RCC 7860 (cell line): ENCODE measurements at regions not wholly inside any gene's neighbourhood (a gene's known extent, or its start where the extent isn't known, plus 50 kb on each side); places are given as distances from the start of the nearest gene placed in this dataset.
A peak's percentile ranks its signal among the peaks of the same experiment; 100 is the strongest.

Experiments
- DNase-seq: peaks from one replicate; pipeline ENCODE4 v3.0.0-alpha.2; 2015; ENCODE audit warnings: low spot score
- FAIRE-seq: peaks from 2 replicates; lab custom pipeline; 2012; peaks lifted over from hg19 to GRCh38; lab: Jason Lieb, UNC

DNA sequence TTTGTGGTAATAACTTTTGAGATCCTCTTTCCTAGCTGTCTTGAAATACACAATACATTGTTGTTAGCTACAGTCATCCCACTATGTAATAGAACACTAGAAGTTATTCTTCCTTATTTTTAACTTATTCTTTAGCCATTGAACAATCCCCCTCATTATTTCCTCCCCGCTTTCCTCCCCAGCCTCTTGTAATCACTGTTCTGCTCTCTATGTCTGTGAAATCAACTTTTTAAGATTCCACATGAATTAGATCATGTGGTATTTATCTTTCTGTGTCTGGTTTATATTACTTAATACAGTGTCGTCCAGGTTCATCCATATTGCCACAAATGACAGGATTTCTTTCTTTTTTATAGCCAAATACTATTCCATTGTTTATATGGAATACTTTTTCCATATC, 72.9 kb downstream of the SLC10A2 start:
- DNase-seq, result no peak
- no peak for FAIRE-seq

DNA sequence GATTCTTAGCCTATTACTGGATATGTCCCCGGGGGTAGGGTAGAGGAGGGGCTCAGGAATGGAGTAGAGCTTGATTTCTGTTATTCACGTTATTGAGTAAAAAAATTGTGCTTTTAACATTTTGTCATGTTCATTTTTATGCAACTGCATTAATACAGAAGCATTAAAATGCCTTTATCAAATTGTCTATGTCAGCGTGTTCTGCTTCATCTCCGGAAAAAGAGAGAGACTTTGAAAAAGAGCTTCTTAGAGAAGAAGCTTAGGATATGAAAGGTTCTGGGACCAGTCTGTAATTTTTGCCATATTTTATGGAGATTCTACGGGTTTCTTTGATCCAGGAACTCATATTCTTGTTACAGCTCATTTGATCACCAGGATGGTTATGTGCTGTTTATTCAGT, 82.0 kb downstream of the SLC10A2 start:
- no peak for FAIRE-seq
- no peak for DNase-seq

DNA sequence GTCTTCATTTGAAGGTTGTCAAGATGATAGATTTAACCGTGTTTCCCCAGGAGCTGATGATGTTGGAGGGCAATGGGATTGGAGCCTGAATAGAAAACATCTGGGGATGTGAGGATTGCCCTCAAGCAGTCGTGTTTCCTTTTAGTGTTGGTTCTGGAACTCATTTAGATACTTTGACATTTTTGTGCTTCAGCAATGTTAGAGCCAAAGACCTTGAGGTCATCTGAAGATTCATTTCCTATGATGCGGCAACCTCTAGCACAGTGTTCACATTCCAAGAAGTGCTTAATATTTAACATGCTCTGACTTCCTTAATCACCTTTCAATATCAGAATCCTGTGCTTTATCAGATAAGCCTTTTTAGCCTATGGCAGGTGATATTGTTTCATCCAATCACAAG, 82.7 kb downstream of the SLC10A2 start:
- peak; percentile 74 for DNase-seq
- FAIRE-seq, result peak; percentile 84

DNA sequence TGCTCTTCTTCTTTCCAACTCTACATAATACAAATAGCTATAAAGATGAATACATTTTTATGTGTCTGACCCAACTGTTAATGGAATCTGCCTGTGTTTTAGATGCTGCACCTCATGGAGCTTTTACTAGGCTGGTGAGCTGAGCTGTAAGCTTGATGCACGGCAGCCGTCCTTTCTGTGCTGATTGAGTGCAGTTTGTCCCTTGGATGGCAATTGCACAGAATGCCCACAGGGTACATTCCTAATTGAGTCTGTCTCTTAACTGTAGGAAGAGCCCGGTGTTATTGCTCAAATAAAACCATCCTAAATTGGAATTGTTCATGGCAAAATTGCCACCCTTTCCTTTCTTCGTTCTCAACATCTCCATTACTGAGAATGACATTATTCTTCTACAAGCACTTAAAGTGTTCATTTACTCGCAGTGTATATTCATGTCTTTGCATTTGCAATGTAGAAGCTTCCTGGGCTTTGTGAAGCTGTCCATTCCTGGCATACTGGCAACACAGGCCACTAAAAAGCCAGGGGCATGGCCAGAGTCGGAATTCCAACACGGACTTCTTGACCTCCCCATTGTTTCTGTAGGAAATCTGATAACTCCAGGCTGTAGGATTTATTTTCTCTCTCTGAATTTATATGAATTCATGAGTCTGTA, 85.8 kb downstream of the SLC10A2 start:
- DNase-seq (no peak), FAIRE-seq (no peak)

DNA sequence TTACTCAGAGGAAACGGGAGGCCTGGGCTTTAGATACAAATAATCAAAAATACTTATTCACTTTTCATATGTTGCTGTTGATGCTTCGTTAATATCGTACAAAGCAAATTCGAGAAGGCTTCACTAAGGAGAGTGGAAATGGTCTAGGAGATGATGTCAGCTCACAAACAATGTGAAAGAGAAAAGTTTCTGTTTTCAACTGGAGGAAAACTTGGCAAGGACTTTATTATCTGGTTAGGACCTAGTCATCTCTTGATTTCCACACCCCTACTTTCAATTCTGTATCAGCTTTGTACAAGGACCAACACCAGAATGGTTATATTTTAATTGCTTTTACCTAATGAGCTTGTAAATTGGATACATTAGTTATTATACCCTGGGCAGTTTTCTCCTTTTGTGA, 88.0 kb downstream of the SLC10A2 start:
- DNase-seq (no peak), FAIRE-seq (no peak)

DNA sequence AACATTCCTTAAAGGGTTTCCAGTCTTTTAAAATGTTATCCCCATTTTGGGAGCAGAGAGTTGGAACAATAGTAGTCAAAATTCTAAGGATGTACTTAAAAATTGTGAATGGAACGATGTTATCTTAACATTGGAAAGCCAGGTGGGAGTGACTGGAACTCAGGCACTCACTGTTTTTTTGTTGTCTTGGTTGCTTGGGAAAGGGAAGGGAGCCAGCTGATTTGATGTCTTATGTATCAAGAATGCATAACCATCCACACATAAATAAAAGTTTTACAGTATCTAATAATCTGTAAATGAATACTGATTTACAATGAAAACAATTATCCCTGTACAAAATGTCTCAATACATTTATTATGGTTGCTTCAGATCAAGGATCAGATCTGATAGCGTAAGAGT, 88.7 kb downstream of the SLC10A2 start:
- FAIRE-seq, result no peak
- no peak for DNase-seq

DNA sequence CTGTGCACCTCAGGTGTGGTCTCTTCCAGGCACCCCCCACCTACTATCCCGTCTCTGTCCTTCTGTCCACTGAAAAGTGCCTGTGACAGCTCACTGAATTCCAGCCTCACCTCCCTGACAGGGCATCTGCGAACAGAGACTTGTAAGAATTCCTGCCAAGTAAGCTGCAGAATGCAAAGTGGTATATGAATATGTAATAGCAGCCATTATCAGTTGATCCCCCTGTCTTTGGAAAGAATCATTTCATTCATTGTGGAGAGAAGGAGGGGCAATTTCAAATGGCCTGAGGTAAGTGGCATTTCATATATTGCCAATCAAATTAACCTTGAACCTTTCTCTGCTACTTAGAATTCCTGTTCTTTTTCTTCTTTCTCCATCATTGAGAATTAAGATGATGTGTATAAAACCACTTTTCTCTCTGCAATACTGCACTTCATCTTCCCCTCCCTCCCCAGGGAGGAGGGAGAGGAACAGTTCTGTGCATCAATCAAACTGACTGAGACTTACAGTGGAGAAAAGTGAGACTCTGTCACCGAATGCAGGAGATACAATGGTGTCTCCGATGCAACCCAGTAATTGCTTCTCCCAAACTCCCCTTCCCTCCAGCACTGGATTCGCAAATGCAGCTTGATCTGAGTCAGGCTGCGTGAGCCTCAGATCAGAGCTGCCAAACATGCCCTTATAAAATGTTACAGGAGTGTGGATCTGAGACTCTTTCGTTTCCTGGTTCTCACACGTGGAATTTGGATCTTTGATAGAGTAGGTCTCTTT, 91.7 kb downstream of the SLC10A2 start:
- no peak for DNase-seq
- no peak for FAIRE-seq

DNA sequence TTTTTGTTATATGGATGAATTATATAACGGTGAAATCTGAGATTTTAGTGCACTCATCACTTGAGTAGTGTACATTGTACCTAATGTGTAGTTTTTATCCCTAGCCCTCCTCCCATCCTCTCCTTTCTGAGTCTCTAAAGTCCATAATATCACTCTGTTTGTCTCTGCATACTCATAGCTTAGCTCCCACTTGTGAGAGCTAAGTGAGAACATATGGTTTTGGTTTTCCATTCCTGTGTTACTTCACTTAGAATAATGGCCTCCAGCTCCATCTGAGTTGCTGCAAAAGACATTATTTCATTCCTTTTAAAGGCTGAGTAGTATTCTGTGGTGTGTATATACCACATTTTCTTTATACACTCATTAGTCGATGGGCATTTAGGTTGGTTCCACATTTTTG, 94.0 kb downstream of the SLC10A2 start:
- FAIRE-seq, result no peak
- DNase-seq, result no peak

DNA sequence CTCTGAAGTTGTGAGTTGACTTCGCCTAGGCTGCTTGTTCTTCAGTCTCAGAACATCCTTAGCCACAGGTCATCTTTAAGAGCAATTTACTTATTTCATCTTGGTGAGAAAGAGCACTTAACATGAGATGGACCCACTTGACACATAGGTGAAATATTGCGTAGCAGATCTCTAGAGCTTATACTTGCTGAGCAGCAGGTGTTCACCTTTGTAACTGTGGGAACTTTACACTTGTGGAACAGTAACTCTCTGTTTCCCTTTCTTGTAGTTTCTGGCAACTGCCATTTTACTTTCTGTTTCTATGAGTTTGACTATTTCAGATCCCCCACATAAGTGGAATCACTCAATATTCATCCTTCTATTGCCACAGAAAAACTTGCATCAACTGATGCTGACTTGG, 95.7 kb downstream of the SLC10A2 start:
- no peak for FAIRE-seq
- DNase-seq, result no peak

DNA sequence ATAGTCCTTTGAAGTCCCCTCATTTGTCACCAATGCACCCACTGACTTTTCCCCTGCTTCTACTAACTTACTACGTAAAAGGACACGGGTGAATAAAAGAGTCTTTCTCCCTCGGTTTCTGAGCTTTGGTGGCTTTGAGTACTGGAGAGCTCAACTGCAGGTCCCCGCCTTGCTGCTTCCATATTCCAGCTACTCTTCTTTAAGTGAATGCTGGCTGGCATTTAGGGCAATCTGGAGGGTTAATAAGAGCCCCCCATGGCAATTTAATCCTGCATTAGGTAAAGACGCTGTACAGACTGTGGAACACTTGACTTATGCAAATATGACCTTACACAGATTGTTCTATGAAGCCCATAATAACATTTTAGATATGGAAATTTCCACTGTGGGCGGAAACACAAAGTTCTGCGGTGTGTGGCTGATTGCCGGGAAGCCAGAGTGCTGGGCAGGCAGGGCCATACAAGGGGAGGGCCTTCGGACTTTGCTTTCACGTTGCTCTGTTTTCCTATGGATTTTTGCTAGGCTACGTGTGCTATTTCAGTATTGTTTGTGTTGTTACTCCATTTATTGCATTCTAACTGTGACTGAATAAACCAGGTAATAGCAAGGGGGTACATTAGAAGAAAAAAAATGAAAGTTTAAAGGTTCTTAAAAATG, 97.5 kb downstream of the SLC10A2 start:
- FAIRE-seq (no peak), DNase-seq (no peak)

DNA sequence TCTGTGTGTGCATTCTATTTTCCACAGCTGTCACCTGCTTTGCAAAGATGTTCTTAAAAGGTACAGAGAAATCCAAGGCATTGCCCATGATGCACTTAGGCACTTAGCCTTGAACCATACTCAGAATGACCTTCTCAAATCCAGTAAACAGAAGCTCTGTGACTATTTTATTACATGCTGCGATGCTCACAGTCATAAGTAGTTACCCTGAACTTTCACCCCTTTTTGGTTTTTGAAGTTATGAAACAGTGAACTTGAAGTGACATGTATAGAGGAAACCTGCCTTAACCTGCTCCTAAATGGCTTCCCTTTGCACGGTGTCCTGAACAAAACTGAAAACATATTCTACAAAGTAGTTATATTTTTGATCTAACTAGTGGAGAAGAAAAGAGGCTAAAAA, 100.4 kb downstream of the SLC10A2 start:
- DNase-seq (no peak), FAIRE-seq (no peak)

DNA sequence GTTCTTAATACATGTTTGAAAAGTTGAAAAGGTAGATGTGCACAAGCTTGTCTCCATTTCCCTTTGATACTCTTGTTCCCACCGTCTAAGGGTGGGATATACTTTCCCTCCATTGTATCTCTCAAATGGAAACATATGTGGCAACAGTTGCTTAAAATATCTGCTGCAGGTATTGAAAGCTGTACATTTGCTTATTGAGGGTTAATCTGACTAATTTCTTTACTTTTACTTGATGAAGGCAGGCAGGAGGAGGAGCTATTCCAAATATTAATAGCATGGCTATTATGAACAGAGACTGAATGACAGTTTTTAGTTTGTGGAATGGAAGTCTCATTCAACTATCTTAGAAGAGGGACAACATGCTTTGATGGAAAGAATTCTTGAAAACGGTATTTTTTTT, 103.8 kb downstream of the SLC10A2 start:
- DNase-seq (no peak), FAIRE-seq (no peak)

DNA sequence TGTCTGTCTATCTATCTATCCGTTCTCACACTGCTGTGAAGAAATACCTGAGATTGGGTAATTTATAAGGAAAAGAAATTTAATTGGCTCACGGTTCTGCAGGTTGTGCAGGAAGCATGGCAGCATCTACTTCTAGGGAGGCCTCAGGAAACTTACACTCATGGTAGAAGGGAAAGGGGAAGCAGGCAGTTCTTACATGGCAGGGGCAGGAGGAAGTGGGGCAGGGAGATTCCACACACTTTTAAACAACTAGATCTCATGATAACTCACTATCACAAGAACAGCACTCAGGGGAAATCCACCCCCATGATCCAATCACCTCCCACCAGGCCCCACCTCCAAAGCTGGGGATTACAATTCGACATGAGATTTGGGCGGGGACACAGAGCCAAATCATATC, 105.3 kb downstream of the SLC10A2 start:
- DNase-seq (no peak), FAIRE-seq (no peak)

DNA sequence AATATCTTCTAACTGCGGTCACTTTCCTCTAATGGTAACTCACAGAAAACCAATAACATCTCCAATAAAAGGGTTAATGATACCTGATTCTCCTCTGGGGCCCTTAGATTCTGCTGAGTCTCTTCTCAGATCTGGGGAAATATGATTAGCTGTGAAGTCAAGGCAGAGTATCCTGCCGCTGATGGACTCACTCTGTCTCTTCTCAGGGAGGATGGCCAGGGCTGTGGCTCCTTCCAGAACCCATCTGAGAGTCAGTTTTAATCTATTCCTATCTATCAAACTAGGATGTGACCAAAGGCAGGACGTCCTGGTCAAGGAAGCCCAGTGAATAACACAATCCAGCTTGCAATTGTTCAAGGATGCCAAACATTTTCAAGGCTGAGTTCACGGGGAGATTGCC, 109.8 kb downstream of the SLC10A2 start:
- DNase-seq, result no peak
- no peak for FAIRE-seq

DNA sequence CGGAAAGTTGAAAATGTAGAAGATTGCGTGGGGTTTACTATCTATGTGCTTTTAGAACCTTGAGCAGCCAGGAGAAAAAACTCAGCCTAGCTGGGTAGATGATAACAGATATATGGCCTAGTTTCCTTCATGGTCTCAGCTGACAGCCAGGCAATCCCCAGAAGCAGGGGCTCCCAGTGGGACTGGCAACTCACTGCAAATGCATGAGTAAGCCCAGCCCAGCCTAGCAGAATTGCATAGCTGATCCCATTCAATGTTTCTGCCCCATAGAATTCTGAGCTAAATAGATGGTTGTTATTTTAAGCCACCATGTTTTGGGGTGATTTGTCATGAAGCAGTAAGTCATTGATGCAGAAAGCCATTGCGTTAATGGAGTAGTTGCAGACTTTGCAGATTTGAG, 108.5 kb downstream of the ERCC5 start:
- DNase-seq (no peak), FAIRE-seq (no peak)

DNA sequence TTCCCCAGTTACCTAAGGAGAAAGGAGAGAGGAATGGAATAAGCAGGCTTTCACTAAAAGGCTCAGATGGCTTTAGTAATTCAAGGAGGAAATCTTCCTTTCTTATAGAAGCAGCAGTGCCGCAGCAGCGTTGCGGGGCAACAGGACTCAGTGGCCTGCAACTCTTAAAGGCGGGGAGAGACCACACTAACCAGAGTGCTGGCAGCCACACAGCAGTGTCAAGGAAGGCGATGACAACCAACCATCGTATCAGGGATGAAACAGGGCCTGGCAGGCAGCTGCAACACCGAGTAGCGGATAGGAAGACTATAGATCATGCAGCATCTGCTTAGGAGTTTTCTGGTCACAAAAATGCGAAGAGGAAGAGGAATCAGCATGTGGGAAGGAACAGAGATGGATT, 106.0 kb downstream of the ERCC5 start:
- DNase-seq, result no peak
- FAIRE-seq, result no peak

DNA sequence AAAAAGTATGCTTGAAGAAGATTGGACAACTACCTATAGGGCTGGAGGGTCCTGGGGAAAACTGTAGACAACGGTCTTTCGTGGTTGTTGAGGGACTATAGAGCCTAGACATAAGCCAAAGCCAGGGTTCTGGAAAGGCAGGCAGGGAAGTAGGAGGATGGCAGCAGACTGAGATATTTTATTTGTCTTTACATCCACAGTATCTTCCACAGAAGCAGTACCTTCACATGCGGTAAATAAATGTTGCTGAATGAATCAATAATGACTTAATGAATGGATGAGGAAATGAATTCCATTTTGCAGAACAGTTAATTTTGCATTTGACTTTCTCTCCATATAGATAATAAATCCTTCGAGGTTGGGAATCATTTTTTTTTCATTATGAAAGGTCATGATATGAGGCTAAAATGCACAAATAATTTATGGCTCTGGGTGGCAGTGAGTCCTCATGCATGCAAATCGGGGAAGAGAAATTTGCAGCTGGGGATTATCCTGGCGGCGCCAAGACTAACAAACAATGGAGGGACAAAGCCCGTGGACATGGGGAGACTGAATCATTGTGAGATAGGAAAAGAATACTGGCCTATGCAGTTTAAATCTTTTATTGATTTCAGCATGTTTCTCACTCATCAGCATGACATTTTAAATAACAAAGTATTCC, 102.0 kb downstream of the ERCC5 start:
- DNase-seq (no peak), FAIRE-seq (no peak)

DNA sequence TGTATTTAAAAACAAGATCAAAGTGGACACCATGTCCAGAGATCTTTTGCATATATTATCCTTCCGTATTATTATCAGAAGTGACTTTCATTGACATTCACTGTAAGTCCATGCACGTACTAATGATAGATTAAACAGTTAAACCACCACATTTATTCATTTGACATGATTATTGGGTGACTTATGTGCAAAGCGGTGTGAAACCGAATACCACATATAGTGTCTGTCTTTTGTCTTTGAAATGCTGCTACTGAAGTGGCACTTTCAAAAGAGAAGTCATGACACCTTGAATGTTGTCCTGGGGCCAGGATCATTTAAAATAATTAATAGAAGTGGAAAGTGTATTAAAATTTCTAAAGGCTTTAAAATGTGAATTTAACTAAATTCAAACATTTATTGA, 100.1 kb downstream of the ERCC5 start:
- FAIRE-seq (no peak), DNase-seq (no peak)

DNA sequence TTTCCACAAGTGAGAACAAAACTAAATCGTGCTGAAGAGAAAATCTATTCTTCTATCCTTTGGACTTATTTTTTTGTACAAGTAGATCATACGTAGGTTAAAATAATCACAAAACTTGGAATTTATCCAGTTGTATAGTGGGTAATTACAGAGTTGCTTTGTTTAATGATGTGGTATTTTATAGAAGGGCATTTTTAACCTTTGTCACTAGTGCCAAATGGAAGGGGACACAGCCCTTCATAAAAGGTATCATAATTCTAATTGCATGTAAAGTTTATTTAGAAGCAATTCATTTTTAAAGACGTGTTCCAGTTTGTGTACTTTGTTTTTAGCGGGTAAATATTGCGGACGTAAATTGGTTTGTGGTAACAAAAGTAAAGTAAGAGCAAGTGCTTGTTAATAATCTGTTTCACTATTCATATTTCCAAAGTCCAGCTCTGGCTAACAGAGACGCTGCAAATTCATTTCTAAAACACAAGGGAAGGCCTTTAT, 99.5 kb downstream of the ERCC5 start:
- DNase-seq (no peak), FAIRE-seq (no peak)

DNA sequence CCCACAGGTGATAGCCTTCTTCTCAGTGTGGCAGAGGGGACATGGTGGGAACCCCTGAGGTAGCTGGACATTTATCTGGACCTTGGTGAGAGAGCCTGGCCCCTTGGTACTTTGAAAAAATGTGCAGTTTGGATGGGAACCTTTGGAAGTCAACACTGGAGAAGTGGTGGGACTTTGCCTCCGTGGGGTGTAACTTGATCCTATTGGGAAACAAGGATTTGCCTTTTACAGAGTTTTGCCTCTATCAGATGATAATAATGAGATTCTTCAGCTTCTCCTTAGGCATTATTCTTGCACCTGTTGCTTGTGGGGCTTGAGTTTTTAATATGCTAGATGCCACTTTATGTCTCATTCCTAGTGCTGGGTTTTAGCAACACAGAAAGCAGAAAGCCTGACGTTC, 99.0 kb downstream of the ERCC5 start:
- no peak for FAIRE-seq
- no peak for DNase-seq

DNA sequence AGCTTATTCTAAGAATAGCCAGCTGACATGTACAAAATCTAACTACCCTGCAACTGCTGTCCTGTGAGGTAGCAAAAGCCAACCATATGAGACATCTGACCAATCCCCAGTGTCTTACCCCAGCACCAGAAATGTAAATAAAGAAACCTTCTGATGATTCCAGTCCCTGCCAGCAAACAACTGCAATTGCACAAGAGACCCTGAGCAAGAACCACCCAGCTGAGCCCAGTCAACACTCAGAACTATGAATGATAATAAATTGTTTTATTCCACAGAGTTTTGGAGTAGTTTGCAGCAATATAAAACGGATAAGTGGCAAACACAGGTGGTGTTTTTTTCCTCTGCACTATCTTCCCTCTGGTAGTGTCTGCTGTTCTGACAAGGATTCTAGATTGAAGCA, 94.9 kb downstream of the ERCC5 start:
- DNase-seq (no peak), FAIRE-seq (no peak)

DNA sequence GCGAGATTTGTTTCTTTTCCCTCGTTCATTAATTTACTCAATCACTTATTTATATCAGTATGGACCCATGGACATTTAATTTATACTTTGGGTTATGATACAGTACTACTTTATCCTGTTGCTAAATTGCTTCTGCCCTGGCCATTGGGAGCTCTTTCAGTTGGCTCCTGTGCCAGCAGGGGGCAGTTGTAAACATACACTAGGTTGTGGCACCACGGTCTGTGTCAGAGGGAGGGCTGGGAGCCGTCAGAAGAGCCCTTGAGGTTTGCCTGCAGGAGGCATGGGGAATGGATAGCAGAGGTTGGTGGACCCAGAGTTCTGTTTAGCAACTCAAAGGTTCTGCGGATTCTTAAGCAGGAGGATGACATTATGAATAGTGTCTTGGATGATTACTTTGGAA, 94.3 kb downstream of the ERCC5 start:
- FAIRE-seq (no peak), DNase-seq (no peak)
